Femur (tissue), 1 donor: ENCODE measurements at regions not wholly inside any gene's neighbourhood (a gene's known extent, or its start where the extent isn't known, plus 50 kb on each side); places are given as distances from the start of the nearest gene placed in this dataset.

Experiments
- DNase-seq: peaks from one replicate; pipeline ENCODE4 v3.0.0-alpha.2; 2017

- DNase-seq = no peak
These were observed 429.1 kb downstream of the KIF20B start for GRCh38 chr10:90130321-90131086.

DNA sequence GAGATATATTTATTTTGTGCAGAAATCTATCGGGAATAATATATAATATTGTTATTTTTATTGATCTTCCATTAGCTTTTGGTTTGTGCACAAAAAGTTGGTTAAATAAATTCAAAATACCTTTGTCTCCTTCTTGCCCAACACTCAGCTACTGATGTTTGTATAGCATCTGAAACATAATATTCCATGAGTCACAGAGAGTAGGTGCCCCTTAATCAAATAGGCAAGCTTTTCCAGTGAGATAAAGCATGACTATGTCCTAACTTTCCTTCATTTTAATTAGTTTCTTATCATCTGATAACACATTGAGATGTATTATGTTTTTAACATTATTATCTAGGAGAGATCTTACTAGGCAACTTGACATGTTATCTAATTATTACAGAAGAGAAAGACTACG, 432.2 kb downstream of the KIF20B start:
- no peak for DNase-seq

- no peak for DNase-seq
These were observed 435.4 kb downstream of the KIF20B start for GRCh38 chr10:90136731-90137316.

DNA sequence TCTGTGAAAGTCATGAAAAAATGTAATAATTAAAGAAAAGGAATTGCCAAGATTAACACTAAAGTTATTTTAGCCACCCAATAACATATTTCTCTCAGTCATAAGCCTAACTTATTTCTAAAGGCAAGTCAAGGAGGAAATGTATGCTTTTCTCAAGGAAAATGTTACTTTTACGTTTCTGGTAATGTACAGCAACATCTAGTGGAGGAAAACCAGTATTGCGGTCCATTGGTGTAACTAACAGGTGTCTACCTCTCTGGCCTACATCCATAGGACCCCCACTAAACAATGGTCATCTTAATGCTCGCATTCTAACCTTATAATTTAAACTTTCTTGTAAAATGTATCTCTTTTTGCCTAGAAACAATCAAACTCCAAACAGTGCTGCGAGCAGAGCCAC, 437.5 kb downstream of the KIF20B start:
- DNase-seq = no peak

DNA sequence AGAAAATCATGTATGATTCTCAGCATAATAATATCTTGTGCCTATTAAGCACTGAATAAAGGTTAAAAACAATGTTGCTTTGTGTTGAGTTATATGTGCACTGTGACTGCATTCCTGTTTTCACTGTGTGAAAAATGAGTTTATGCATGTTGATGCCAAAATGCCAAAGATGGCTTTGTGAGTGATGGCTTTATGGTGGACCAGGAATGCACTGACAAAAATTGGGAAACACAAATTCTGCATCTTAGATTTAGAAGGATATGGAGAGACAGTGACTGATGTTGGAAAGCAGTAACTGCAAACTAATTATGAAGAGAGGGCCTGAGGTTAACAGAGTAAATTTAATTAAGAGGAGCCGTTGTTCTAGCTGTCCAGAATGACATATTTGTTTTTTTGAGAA, 440.4 kb downstream of the KIF20B start:
- DNase-seq = no peak

DNA sequence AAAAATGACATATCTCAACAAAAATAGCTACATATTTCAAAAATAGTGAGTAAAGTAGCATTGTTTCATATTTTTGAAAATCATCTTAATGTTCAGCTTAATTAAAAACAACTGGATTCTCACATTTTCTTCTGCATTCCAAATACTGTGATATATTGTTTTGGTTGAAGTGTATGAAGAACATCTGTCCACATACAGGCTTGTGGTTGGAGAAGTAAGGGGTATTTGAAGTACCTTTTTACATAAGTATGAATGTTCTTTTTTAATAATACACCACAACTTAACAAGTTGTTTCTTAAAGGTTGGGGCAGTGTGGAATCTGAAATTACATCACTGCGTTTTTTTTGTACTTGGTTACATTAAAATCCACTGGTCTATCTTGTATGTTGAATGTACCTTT, 442.5 kb downstream of the KIF20B start:
- DNase-seq = no peak

- no peak for DNase-seq
These were observed 446.9 kb downstream of the KIF20B start for GRCh38 chr10:90148116-90148855.

- no peak for DNase-seq
These were observed 448.2 kb downstream of the KIF20B start for GRCh38 chr10:90149563-90149962.

GRCh38 chr10:90162271-90162853, 461.0 kb downstream of the KIF20B start:
- DNase-seq = no peak

DNA sequence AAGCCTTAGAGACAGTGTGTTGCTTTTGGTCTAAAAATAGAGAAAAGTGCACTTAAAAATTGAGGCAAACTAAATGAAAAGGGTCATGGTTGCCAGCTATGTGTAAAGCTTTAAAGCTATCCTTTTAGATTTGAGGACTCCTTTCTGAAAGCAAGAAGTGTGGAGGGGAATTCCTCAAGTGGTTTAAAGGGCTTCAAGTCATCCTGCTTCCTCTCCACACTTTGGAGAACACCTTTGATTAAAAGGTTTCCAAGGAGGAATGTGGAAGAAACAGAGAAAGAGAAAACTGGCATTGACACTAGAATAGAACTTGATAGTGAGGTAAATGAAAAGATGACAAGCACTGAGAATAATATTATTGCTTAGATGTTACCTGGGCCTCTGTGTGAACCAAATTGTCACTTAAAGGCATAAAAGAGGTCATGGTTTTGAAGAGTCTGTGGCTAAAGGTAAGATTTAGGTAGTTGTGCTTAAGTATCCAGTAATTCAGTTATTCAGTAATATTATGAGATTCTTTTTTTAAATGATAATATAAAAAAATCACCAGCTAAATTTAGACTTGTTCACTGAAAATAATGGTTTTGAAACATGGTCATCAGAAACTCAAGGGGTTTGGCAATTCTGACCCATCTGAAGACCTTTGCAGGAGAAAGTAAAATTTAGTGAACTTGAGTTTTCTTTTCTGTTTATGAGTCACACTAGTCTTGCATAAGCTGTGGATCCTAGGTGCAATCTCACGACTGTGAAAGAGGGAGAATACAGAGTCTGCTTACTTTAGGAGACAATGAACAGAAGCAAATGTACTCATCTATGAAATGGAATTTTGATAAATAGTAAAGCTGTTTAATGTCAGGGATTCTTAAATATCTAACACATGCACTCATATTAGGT, 466.0 kb downstream of the KIF20B start:
- DNase-seq = no peak

GRCh38 chr10:90168244-90168643, 466.9 kb downstream of the KIF20B start:
- no peak for DNase-seq

- no peak for DNase-seq
These were observed 469.8 kb downstream of the KIF20B start for GRCh38 chr10:90171014-90171722.

DNA sequence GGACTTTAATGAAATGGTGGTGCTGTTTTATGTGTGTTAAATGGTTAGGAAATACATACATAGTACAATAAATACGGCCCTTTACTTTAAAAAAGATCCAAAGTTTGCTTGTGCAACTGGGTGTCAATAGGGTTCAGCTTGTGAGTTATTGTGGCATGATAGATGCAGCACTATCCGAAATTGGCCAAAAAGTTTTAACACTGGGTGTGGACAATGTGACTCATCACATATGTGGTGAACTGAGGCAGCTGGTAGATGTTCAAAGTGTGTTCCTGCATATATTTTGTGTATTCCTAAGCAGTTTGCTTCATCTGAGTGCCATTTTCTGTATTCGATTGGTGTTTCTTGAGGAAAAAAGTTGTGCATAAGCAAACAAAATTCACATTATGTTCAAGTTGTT, 473.1 kb downstream of the KIF20B start:
- DNase-seq = no peak

GRCh38 chr10:90175161-90175681, 473.8 kb downstream of the KIF20B start:
- no peak for DNase-seq

DNA sequence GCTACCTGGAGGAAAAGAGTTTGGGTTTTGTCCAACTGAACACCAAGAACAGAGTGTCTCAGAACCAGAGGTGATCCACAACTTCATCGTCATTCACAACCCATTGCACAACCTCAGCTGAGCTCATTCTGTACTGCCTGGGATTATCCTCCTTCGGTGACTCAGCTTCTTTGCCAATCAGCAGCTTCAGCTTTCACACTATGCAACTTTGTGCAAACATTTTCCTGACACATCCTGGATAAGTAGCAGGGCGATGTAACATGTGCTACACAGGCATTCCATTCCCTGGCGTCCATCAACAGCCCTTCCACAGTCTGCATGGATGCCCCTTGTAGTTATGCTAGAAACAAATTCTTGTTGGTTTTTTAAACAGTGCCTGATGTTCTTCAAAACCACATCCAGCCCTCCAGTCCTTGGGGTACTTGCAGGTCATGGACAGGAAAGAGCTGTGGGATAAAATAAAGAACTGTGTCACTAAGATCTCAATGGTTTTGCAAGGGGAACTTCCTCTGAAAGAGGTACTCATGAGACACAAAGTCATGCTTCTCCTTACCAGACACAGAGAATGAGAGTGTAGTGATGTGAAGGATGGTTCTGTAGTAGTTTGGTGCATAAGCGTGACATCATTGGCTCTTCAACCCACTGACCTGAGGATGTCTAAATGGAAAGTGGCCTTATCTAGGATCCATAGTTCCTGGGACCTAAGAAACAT, 478.5 kb downstream of the KIF20B start:
- no peak for DNase-seq

- no peak for DNase-seq
These were observed 479.7 kb downstream of the KIF20B start for GRCh38 chr10:90180886-90181691.

- no peak for DNase-seq
These were observed 491.4 kb downstream of the KIF20B start for GRCh38 chr10:90192825-90193224.

GRCh38 chr10:90193240-90193985, 492.0 kb downstream of the KIF20B start:
- DNase-seq = no peak

DNA sequence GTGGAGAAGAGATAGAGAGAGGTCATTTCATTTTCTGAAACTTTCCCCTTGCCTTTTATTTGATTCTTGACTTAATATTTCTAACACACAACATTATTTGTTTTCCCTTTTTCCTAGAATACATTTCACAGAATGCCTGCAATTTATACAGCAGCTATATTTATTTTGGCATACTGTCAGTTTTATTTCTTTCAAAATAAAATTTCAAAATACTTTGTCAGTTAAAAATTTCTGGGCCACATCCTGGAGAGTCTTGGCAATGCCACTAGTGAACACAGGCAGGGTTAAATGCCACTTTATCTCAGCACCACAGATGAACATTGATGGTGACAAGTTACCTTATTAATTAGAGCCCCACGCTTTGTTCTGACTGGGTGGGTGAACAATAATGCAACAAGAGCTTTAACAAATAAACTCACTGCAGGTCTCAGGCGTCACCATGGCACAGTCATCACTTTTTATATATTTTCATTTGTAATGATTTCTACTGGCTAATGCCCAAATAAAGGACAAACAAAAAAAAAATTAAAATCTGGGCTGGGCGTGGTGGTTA, 494.0 kb downstream of the KIF20B start:
- no peak for DNase-seq
